CD8-positive, alpha-beta memory T cell (primary cell): ENCODE measurements at regions not wholly inside any gene's neighbourhood (a gene's known extent, or its start where the extent isn't known, plus 50 kb on each side); places are given as distances from the start of the nearest gene placed in this dataset.

Experiments used
- CTCF ChIA-PET: fragments of 350-600 bp; sonication (Branson Sonifier 250); formaldehyde crosslinking; loops from one replicate; lab custom pipeline; 2021; ENCODE audit warnings: antibody characterized with exemption; lab: Charles Lee
- POLR2A ChIA-PET: fragments of 350-600 bp; sonication (Branson Sonifier 250); formaldehyde crosslinking; loops from one replicate; lab custom pipeline; 2021; ENCODE audit warnings: antibody characterized with exemption; lab: Charles Lee
- DNase-seq, 5 donors: peaks; one replicate each; pipeline versions ENCODE4 v3.0.0 to v3.0.0-alpha.2; 2020 to 2022; ENCODE audit warnings: mixed read lengths in 1 of 5
- H3K27ac ChIP-seq: one replicate; pipeline ENCODE4 v1.7.0; 2013; ENCODE audit warnings: low read depth, mild to moderate bottlenecking, low read length, moderate library complexity
- H3K27me3 ChIP-seq: 2 replicates; pipeline ENCODE4 v1.7.0; 2013; ENCODE audit warnings: low read length, mild to moderate bottlenecking; ENCODE audit not compliant: insufficient read depth, poor library complexity, severe bottlenecking
- H3K36me3 ChIP-seq: 2 replicates; pipeline ENCODE4 v1.7.0; 2013; ENCODE audit warnings: mild to moderate bottlenecking, low read length, moderate library complexity; ENCODE audit not compliant: insufficient read depth
- H3K4me1 ChIP-seq: 2 replicates; pipeline ENCODE4 v1.7.0; 2013; ENCODE audit warnings: mild to moderate bottlenecking, low read length, moderate library complexity; ENCODE audit not compliant: insufficient read depth
- H3K4me3 ChIP-seq: 2 replicates; pipeline ENCODE4 v1.7.0; 2013; ENCODE audit warnings: mild to moderate bottlenecking, low read length
- H3K9me3 ChIP-seq: 2 replicates; pipeline ENCODE4 v1.7.0; 2013; ENCODE audit warnings: mild to moderate bottlenecking, low read length
- H3K27ac Mint-ChIP-seq, 8 donors: one replicate each; pipeline ENCODE4 v1.8.0; 2020 to 2021; ENCODE audit warnings: mixed read lengths in 8 of 8, mild to moderate bottlenecking in 6 of 8, inconsistent platforms in 3 of 8, moderate library complexity in 3 of 8
- H3K27me3 Mint-ChIP-seq, 2 donors: one replicate each; pipeline ENCODE4 v1.8.0; 2020 to 2021; ENCODE audit warnings: mixed read lengths in 2 of 2, mild to moderate bottlenecking in 1 of 2, moderate library complexity in 1 of 2
- H3K36me3 Mint-ChIP-seq, 3 donors: one replicate each; pipeline ENCODE4 v1.8.0; 2020 to 2021; ENCODE audit warnings: mixed read lengths in 3 of 3, inconsistent platforms in 1 of 3, mild to moderate bottlenecking in 1 of 3
- H3K4me1 Mint-ChIP-seq, 3 donors: one replicate each; pipeline ENCODE4 v1.8.0; 2020 to 2021; ENCODE audit warnings: mixed read lengths in 3 of 3, inconsistent platforms in 1 of 3, mild to moderate bottlenecking in 1 of 3
- H3K4me3 Mint-ChIP-seq, 7 donors: one replicate each; pipeline ENCODE4 v1.8.0; 2020 to 2021; ENCODE audit warnings: mixed read lengths in 7 of 7, mild to moderate bottlenecking in 6 of 7, moderate library complexity in 4 of 7, inconsistent platforms in 2 of 7
- H3K9me3 Mint-ChIP-seq, 5 donors: one replicate each; pipeline ENCODE4 v1.8.0; 2020 to 2022; ENCODE audit warnings: mixed read lengths in 5 of 5, mild to moderate bottlenecking in 3 of 5, moderate library complexity in 2 of 5, inconsistent platforms in 1 of 5

DNA sequence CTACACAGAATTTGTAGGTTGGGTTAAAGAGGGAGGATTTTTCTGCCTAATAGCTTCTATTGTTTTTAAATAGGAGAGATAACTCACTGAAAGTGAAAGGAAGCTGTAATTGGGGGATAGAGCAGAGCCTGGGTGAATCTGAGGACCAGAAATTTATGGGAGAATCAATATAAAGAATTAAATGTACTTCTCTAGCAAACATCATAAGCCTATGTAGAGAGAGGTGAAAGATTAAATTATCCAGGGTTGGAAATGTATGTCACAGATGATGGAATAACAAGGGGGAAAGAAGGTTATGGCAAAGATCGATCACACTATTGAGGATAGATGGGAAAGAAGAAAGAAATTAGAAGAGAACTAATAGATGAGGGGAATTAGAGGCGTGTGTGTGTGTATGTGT lies 104.4 kb upstream of the DCAF8L1 start:
- Mint-ChIP-seq H3K4me1 (no peaks in the 10 kb centered on the region), H3K27ac (no peak overlapping the region), H3K9me3 (peaks cover 0 to 12% (median 5%) of the 10 kb centered on the region in 5 donors), H3K36me3 (no peaks in the 10 kb centered on the region), H3K27me3 (peaks cover 0 to 2% of the 10 kb centered on the region in 2 donors), H3K4me3 (no peak overlapping the region)
- no peaks in the 10 kb centered on the region for H3K27me3 ChIP-seq
- H3K4me3 ChIP-seq = no peak overlapping the region
- H3K36me3 ChIP-seq = no peaks in the 10 kb centered on the region
- ChIA-PET CTCF (no interaction called here), POLR2A (no interaction called here)
- no peaks in the 10 kb centered on the region for H3K4me1 ChIP-seq
- no peak overlapping the region for H3K27ac ChIP-seq
- H3K9me3 ChIP-seq = no peaks in the 10 kb centered on the region
- DNase-seq = no peak

GRCh38 chrX:28058901-28059300 lies 77.7 kb upstream of the DCAF8L1 start:
- no peaks in the 10 kb centered on the region for H3K36me3 Mint-ChIP-seq

GRCh38 chrX:28042826-28043564 lies 61.7 kb upstream of the DCAF8L1 start:
- H3K27ac Mint-ChIP-seq = no peak overlapping the region
- no peak overlapping the region for H3K4me3 Mint-ChIP-seq
- no peak for DNase-seq
- ChIA-PET CTCF (no interaction called here), POLR2A (no interaction called here)
- H3K36me3 Mint-ChIP-seq = no peaks in the 10 kb centered on the region
- no peaks in the 10 kb centered on the region for H3K4me1 Mint-ChIP-seq
- no peaks in the 10 kb centered on the region for H3K27me3 Mint-ChIP-seq
- no peaks in the 10 kb centered on the region for H3K4me1 ChIP-seq
- H3K9me3 Mint-ChIP-seq = peaks cover 0 to 10% (median 9%) of the 10 kb centered on the region in 5 donors
- H3K36me3 ChIP-seq = no peaks in the 10 kb centered on the region
- no peaks in the 10 kb centered on the region for H3K27me3 ChIP-seq
- no peak overlapping the region for H3K4me3 ChIP-seq
- H3K9me3 ChIP-seq = no peaks in the 10 kb centered on the region
- H3K27ac ChIP-seq = no peak overlapping the region

More at GRCh38 chrX:28058901-28059300, 77.7 kb upstream of the DCAF8L1 start:
- no peak overlapping the region for H3K4me3 Mint-ChIP-seq
- H3K27me3 Mint-ChIP-seq = no peaks in the 10 kb centered on the region
- DNase-seq = no peak
- H3K36me3 ChIP-seq = no peaks in the 10 kb centered on the region
- H3K9me3 ChIP-seq = no peaks in the 10 kb centered on the region
- no peaks in the 10 kb centered on the region for H3K27me3 ChIP-seq
- H3K4me1 Mint-ChIP-seq = no peaks in the 10 kb centered on the region
- H3K27ac Mint-ChIP-seq = no peak overlapping the region
- H3K4me3 ChIP-seq = no peak overlapping the region
- ChIA-PET POLR2A (no interaction called here), CTCF (no interaction called here)
- H3K4me1 ChIP-seq = no peaks in the 10 kb centered on the region
- H3K27ac ChIP-seq = no peak overlapping the region
- peaks cover 0 to 6% (median 0%) of the 10 kb centered on the region in 5 donors for H3K9me3 Mint-ChIP-seq

GRCh38 chrX:28042260-28042659 lies 61.0 kb upstream of the DCAF8L1 start:
- no peaks in the 10 kb centered on the region for H3K4me1 Mint-ChIP-seq
- Histone ChIP-seq H3K4me3 (no peak overlapping the region), H3K9me3 (no peaks in the 10 kb centered on the region), H3K27ac (no peak overlapping the region), H3K36me3 (no peaks in the 10 kb centered on the region), H3K27me3 (no peaks in the 10 kb centered on the region), H3K4me1 (no peaks in the 10 kb centered on the region)
- no peak for DNase-seq
- ChIA-PET CTCF (no interaction called here), POLR2A (no interaction called here)
- no peaks in the 10 kb centered on the region for H3K36me3 Mint-ChIP-seq
- H3K4me3 Mint-ChIP-seq = no peak overlapping the region
- no peak overlapping the region for H3K27ac Mint-ChIP-seq
- peaks cover 0 to 16% (median 12%) of the 10 kb centered on the region in 5 donors for H3K9me3 Mint-ChIP-seq
- H3K27me3 Mint-ChIP-seq = no peaks in the 10 kb centered on the region

DNA sequence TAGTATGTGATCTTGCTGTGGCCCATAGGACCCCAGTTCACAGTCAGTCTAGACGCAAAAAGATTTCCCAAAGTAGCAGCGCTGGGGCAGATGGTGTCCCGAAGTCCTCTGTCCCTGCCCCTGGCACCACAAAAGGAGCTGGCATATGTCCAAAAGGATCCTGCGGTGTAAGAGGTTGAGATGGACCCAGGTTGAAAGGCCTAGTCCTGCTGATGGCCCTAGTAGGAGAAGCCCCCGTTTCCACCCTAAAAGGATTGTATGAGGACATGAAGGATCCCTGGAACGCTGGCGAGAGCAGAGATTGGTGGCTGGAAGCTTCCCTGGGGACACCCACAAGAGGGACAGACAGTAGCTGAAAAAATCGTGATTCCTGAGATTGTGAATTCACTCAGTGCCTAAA lies 58.0 kb upstream of the DCAF8L1 start:
- no peak overlapping the region for H3K4me3 Mint-ChIP-seq
- H3K4me1 Mint-ChIP-seq = no peaks in the 10 kb centered on the region
- no peaks in the 10 kb centered on the region for H3K27me3 Mint-ChIP-seq
- H3K9me3 Mint-ChIP-seq = peaks cover 0 to 16% (median 11%) of the 10 kb centered on the region in 5 donors
- H3K27ac ChIP-seq = no peak overlapping the region
- H3K4me1 ChIP-seq = no peaks in the 10 kb centered on the region
- no peaks in the 10 kb centered on the region for H3K36me3 ChIP-seq
- H3K27ac Mint-ChIP-seq = no peak overlapping the region
- DNase-seq = no peak
- POLR2A ChIA-PET = no interaction called here
- no peaks in the 10 kb centered on the region for H3K27me3 ChIP-seq
- CTCF ChIA-PET = no interaction called here
- no peak overlapping the region for H3K4me3 ChIP-seq
- no peaks in the 10 kb centered on the region for H3K36me3 Mint-ChIP-seq
- H3K9me3 ChIP-seq = no peaks in the 10 kb centered on the region
